Osteoblast (primary cell): ENCODE measurements at regions not wholly inside any gene's neighbourhood (a gene's known extent, or its start where the extent isn't known, plus 50 kb on each side); places are given as distances from the start of the nearest gene placed in this dataset.

Source experiments
- DNase-seq: peaks from one replicate; pipeline ENCODE4 v3.0.0; 2011; ENCODE audit warnings: low spot score, mixed read lengths; ENCODE audit not compliant: insufficient read length; ENCODE audit errors: missing footprints
- H2AFZ ChIP-seq: 2 replicates; pipeline ENCODE4 v1.6.0; 2011; ENCODE audit warnings: mild to moderate bottlenecking, low read length
- H3K27ac ChIP-seq: 2 replicates; pipeline ENCODE4 v1.5.1; 2011; ENCODE audit warnings: mild to moderate bottlenecking, low read depth, low read length, moderate library complexity
- H3K27me3 ChIP-seq: 2 replicates; pipeline ENCODE4 v1.6.0; 2012; ENCODE audit warnings: mild to moderate bottlenecking, control low read depth, inconsistent platforms, low read length, moderate library complexity; ENCODE audit not compliant: insufficient read depth
- H3K36me3 ChIP-seq: 2 replicates; pipeline ENCODE4 v1.5.1; 2011; ENCODE audit warnings: mild to moderate bottlenecking, low read length, control low read depth, moderate library complexity; ENCODE audit not compliant: insufficient read depth
- H3K4me1 ChIP-seq: 2 replicates; pipeline ENCODE4 v1.5.1; 2011; ENCODE audit warnings: mild to moderate bottlenecking, low read length, control low read depth, moderate library complexity; ENCODE audit not compliant: insufficient read depth
- H3K4me2 ChIP-seq: 2 replicates; pipeline ENCODE4 v1.6.0; 2011; ENCODE audit warnings: mild to moderate bottlenecking, low read length; ENCODE audit not compliant: insufficient read depth
- H3K4me3 ChIP-seq: fragments of 200-600 bp; sonication (generic); 3 replicates; pipeline ENCODE4 v1.5.1; 2012; ENCODE audit warnings: mild to moderate bottlenecking, low read length, inconsistent platforms; ENCODE audit not compliant: insufficient read depth
- H3K79me2 ChIP-seq: 2 replicates; pipeline ENCODE4 v1.6.0; 2012; ENCODE audit warnings: mild to moderate bottlenecking, low read length, control low read depth, inconsistent platforms; ENCODE audit not compliant: insufficient read depth
- H3K9me3 ChIP-seq: 2 replicates; pipeline ENCODE4 v1.5.1; 2011; ENCODE audit warnings: low read depth, low read length, control low read depth
- H4K20me1 ChIP-seq: 2 replicates; pipeline ENCODE4 v1.6.0; 2012; ENCODE audit warnings: mild to moderate bottlenecking, low read length, control low read depth; ENCODE audit not compliant: insufficient read depth
- CTCF ChIP-seq: IDR thresholded peaks from 2 replicates; pipeline ENCODE4 v1.5.1; 2011; ENCODE audit warnings: mild to moderate bottlenecking, low read depth, low read length, moderate library complexity; ENCODE audit errors: extremely low read depth

DNA sequence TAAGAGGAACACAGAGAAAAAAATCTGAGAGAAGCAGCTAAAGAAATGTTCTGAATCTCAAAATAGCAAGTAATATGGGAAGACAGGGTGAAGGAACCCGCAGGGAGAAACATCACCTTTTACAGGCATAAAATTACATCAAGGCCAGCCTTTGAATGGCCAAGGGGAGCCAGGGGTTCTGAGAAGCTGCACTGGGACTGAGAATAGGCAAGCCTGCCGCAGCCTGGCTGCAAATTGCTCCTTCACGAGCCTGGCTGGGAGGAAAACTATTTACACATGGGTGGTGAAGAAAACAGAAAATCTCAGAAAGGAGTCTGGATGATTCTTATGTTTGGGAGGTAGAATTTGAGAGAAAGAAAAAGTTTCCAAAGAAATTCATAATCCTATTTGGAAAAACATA is 74.5 kb upstream of the QRFPR start:
- Histone ChIP-seq H2AFZ (no peak overlapping the region), H3K4me3 (no peak overlapping the region), H3K79me2 (no peaks in the 10 kb centered on the region), H3K36me3 (no peaks in the 10 kb centered on the region), H3K4me1 (no peaks in the 10 kb centered on the region), H3K27me3 (peaks cover 50% of the 10 kb centered on the region), H3K4me2 (no peak overlapping the region), H4K20me1 (no peaks in the 10 kb centered on the region), H3K9me3 (no peaks in the 10 kb centered on the region), H3K27ac (no peak overlapping the region)
- TF ChIP-seq CTCF, result no peak
- no peak for DNase-seq

DNA sequence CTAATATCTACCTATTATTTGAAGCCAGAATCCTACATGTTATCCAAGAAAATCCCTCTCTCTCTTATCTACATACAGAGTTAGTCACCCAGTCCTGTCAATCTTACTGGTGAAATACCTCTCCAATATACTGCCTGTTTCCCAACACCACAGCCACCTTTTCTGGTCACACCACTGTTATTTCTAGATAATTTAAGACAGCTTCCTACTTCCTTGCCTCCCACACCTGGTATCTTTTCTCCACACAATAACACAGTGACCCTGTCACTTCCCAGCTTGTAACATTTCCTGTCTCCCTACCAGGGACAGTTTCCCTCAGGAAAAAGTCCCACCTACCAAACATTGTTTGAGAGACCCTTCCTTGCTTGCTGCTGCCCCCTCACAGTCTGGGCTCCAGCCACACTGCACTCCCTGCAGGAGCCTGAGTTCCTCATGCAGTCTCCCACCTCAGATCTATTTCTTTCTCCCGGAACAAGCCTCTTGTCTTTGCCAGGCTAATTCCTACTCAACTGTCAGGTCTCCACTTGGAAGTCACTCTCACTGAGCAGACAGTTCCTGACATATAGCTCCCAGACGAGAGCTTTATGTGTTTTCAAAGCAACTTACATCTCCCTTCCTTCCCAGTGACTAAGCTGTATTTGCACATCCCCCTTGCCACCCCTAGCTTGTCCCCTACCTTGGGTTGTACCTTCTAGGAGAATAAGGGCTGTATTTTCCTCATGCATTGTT is 73.6 kb upstream of the QRFPR start:
- no peak for DNase-seq
- H4K20me1 ChIP-seq, result no peaks in the 10 kb centered on the region
- H3K4me3 ChIP-seq, result no peak overlapping the region
- H3K4me2 ChIP-seq, result no peak overlapping the region
- H3K36me3 ChIP-seq, result no peaks in the 10 kb centered on the region
- no peak for TF ChIP-seq CTCF
- peaks cover 50% of the 10 kb centered on the region for H3K27me3 ChIP-seq
- no peaks in the 10 kb centered on the region for H3K9me3 ChIP-seq
- H3K79me2 ChIP-seq, result no peaks in the 10 kb centered on the region
- H2AFZ ChIP-seq, result no peak overlapping the region
- H3K4me1 ChIP-seq, result no peaks in the 10 kb centered on the region
- no peak overlapping the region for H3K27ac ChIP-seq

DNA sequence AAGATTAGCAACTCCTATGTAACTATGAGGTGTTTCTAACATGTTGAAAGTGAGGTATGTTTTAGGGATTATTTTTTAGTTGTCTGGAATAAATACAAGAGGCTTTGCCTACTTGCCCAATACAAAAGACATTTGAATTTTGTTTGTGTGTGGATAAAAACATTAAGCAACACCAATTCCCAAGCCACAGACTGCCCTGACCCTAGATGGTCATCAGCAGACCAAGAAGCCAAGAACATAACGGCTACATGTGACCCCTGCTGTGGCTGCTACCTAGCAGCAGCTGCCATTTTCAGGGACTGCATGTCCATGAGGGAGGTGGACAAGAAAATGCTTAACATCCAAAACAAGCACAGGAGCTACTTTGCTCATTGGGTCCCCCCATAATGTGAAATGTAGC is 70.5 kb upstream of the QRFPR start:
- Histone ChIP-seq H3K79me2 (no peaks in the 10 kb centered on the region), H2AFZ (no peak overlapping the region), H3K36me3 (no peaks in the 10 kb centered on the region), H3K4me3 (no peak overlapping the region), H3K27ac (no peak overlapping the region), H3K9me3 (no peaks in the 10 kb centered on the region), H3K4me1 (no peaks in the 10 kb centered on the region), H3K4me2 (no peak overlapping the region), H4K20me1 (no peaks in the 10 kb centered on the region), H3K27me3 (peaks cover 30% of the 10 kb centered on the region)
- no peak for DNase-seq
- TF ChIP-seq CTCF, result no peak

DNA sequence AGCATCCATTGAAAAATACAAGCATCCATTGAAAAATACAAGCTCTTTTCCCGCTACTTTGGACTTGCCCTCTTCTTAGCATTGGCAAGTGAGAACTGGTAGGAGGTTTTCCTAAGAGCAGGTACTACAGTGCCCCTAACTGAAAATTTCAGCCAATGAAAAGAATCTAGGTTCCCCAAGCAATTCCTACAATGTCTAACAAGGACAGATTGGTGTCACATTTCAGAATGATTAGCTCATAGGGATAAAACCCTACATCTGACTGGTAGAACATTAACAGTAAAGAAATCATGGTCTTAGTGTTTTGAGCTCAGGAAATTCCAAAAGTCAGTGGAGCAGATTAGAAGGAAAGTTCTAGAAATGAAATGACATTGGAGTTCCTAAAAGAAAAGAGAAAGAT is 68.6 kb upstream of the QRFPR start:
- no peak for TF ChIP-seq CTCF
- no peaks in the 10 kb centered on the region for H4K20me1 ChIP-seq
- no peak overlapping the region for H3K27ac ChIP-seq
- no peaks in the 10 kb centered on the region for H3K4me1 ChIP-seq
- H3K36me3 ChIP-seq, result no peaks in the 10 kb centered on the region
- no peak overlapping the region for H3K4me2 ChIP-seq
- no peak for DNase-seq
- H3K4me3 ChIP-seq, result no peak overlapping the region
- peaks cover 13% of the 10 kb centered on the region for H3K27me3 ChIP-seq
- no peak overlapping the region for H2AFZ ChIP-seq
- H3K79me2 ChIP-seq, result no peaks in the 10 kb centered on the region
- H3K9me3 ChIP-seq, result no peaks in the 10 kb centered on the region
